DOHH2 (cell line): ENCODE measurements at regions not wholly inside any gene's neighbourhood (a gene's known extent, or its start where the extent isn't known, plus 50 kb on each side); places are given as distances from the start of the nearest gene placed in this dataset.

Experiments
- H3F3A ChIP-seq: fragments of 200-600 bp; sonication (generic), shearing (Covaris generic); 2 replicates; pipeline ENCODE4 v1.6.0; 2016; ENCODE audit warnings: antibody characterized with exemption, mild to moderate bottlenecking; ENCODE audit not compliant: control insufficient read depth, insufficient read depth
- H3K27ac ChIP-seq: fragments of 200-600 bp; sonication (generic); 2 replicates; pipeline ENCODE4 v1.5.1; 2014; ENCODE audit warnings: low read depth, mild to moderate bottlenecking, low read length, moderate library complexity
- H3K27me3 ChIP-seq: fragments of 200-600 bp; sonication (generic); 2 replicates; pipeline ENCODE4 v1.6.1; 2014; ENCODE audit warnings: mild to moderate bottlenecking, low read length, mixed read lengths; ENCODE audit not compliant: control insufficient read depth
- H3K36me3 ChIP-seq: fragments of 200-600 bp; sonication (generic); 2 replicates; pipeline ENCODE4 v1.6.1; 2014; ENCODE audit warnings: mild to moderate bottlenecking, low read length, moderate library complexity, mixed read lengths; ENCODE audit not compliant: control insufficient read depth
- H3K4me1 ChIP-seq: fragments of 200-600 bp; sonication (generic); 2 replicates; pipeline ENCODE4 v1.6.1; 2014; ENCODE audit warnings: mild to moderate bottlenecking, low read length, mixed read lengths; ENCODE audit not compliant: control insufficient read depth
- H3K4me2 ChIP-seq: fragments of 200-600 bp; sonication (generic); 2 replicates; pipeline ENCODE4 v1.6.0; 2014; ENCODE audit warnings: mild to moderate bottlenecking, low read length, moderate library complexity
- H3K4me3 ChIP-seq: fragments of 200-600 bp; sonication (generic); 2 replicates; pipeline ENCODE4 v1.5.1; 2014; ENCODE audit warnings: mild to moderate bottlenecking, low read length, mixed read lengths
- H3K79me2 ChIP-seq: fragments of 200-600 bp; sonication (generic); 2 replicates; pipeline ENCODE4 v1.6.1; 2014; ENCODE audit warnings: mild to moderate bottlenecking, low read length, mixed read lengths; ENCODE audit not compliant: control insufficient read depth
- H3K9me2 ChIP-seq: fragments of 200-600 bp; sonication (generic); replicated peaks from 2 replicates; pipeline ENCODE4 v1.6.1; 2014; ENCODE audit warnings: mild to moderate bottlenecking, low read length, mixed read lengths; ENCODE audit not compliant: control insufficient read depth
- H3K9me3 ChIP-seq: fragments of 200-600 bp; sonication (generic); 2 replicates; pipeline ENCODE4 v1.6.1; 2014; ENCODE audit warnings: antibody characterized with exemption, low read length, mixed read lengths; ENCODE audit not compliant: control insufficient read depth, insufficient read depth
- H4K20me1 ChIP-seq: fragments of 200-600 bp; sonication (generic); 2 replicates; pipeline ENCODE4 v1.6.0; 2014; ENCODE audit warnings: low read depth, mild to moderate bottlenecking, antibody characterized with exemption, low read length, moderate library complexity; ENCODE audit not compliant: control insufficient read depth, insufficient read depth
- CTCF ChIP-seq: fragments of 200-600 bp; sonication (generic); IDR thresholded peaks from one replicate; pipeline ENCODE4 v1.5.1; 2014; ENCODE audit warnings: antibody characterized with exemption, mild to moderate bottlenecking, low read depth, low read length; ENCODE audit not compliant: poor library complexity, severe bottlenecking
- EZH2phosphoT487 ChIP-seq: fragments of 200-600 bp; sonication (generic); IDR thresholded peaks from 2 replicates; pipeline ENCODE4 v1.6.1; 2017; ENCODE audit warnings: borderline replicate concordance, mild to moderate bottlenecking, antibody characterized with exemption, low read length, moderate library complexity, mixed read lengths

- Histone ChIP-seq H3K9me2 (no peaks in the 10 kb centered on the region), H3K9me3 (no peaks in the 10 kb centered on the region), H3K4me2 (no peak overlapping the region), H3K27ac (no peak overlapping the region), H3K4me1 (no peaks in the 10 kb centered on the region), H3K4me3 (no peak overlapping the region), H3K27me3 (no peaks in the 10 kb centered on the region), H4K20me1 (no peaks in the 10 kb centered on the region), H3K79me2 (no peaks in the 10 kb centered on the region), H3K36me3 (no peaks in the 10 kb centered on the region), H3F3A (no peaks in the 10 kb centered on the region)
- TF ChIP-seq CTCF (no peak), EZH2phosphoT487 (no peak)
These were observed 409.2 kb upstream of the RARB start for GRCh38 chr3:25018909-25019308.

GRCh38 chr3:25019506-25019905 is 408.6 kb upstream of the RARB start:
- H3K36me3 ChIP-seq, result no peaks in the 10 kb centered on the region
- H3F3A ChIP-seq, result no peaks in the 10 kb centered on the region
- no peaks in the 10 kb centered on the region for H3K9me3 ChIP-seq
- no peaks in the 10 kb centered on the region for H3K4me1 ChIP-seq
- no peaks in the 10 kb centered on the region for H4K20me1 ChIP-seq
- no peaks in the 10 kb centered on the region for H3K9me2 ChIP-seq
- H3K27ac ChIP-seq, result no peak overlapping the region
- H3K4me2 ChIP-seq, result no peak overlapping the region
- TF ChIP-seq CTCF (no peak), EZH2phosphoT487 (no peak)
- H3K27me3 ChIP-seq, result no peaks in the 10 kb centered on the region
- H3K4me3 ChIP-seq, result no peak overlapping the region
- H3K79me2 ChIP-seq, result no peaks in the 10 kb centered on the region

GRCh38 chr3:25021816-25022215 is 406.2 kb upstream of the RARB start:
- H3K79me2 ChIP-seq, result no peaks in the 10 kb centered on the region
- H3K27ac ChIP-seq, result no peak overlapping the region
- no peaks in the 10 kb centered on the region for H3K9me2 ChIP-seq
- no peaks in the 10 kb centered on the region for H3F3A ChIP-seq
- no peaks in the 10 kb centered on the region for H4K20me1 ChIP-seq
- no peaks in the 10 kb centered on the region for H3K9me3 ChIP-seq
- no peaks in the 10 kb centered on the region for H3K27me3 ChIP-seq
- TF ChIP-seq CTCF (no peak), EZH2phosphoT487 (no peak)
- no peak overlapping the region for H3K4me2 ChIP-seq
- no peaks in the 10 kb centered on the region for H3K36me3 ChIP-seq
- H3K4me1 ChIP-seq, result no peaks in the 10 kb centered on the region
- H3K4me3 ChIP-seq, result no peak overlapping the region

GRCh38 chr3:25023876-25024275 is 404.2 kb upstream of the RARB start:
- TF ChIP-seq EZH2phosphoT487 (no peak), CTCF (no peak)
- no peaks in the 10 kb centered on the region for H4K20me1 ChIP-seq
- no peaks in the 10 kb centered on the region for H3K36me3 ChIP-seq
- no peaks in the 10 kb centered on the region for H3K9me3 ChIP-seq
- H3K79me2 ChIP-seq, result no peaks in the 10 kb centered on the region
- no peak overlapping the region for H3K4me2 ChIP-seq
- no peaks in the 10 kb centered on the region for H3K9me2 ChIP-seq
- H3K27ac ChIP-seq, result no peak overlapping the region
- H3K4me1 ChIP-seq, result no peaks in the 10 kb centered on the region
- H3F3A ChIP-seq, result no peaks in the 10 kb centered on the region
- no peak overlapping the region for H3K4me3 ChIP-seq
- no peaks in the 10 kb centered on the region for H3K27me3 ChIP-seq
